PC-9 (cell line): ENCODE measurements at regions not wholly inside any gene's neighbourhood (a gene's known extent, or its start where the extent isn't known, plus 50 kb on each side); places are given as distances from the start of the nearest gene placed in this dataset.

Experiments
- BruUV-seq: library from RNA; stranded (reverse); fragments of 400-500 nt; replicated peaks from 2 replicates; lab custom pipeline; 2021; lab: Mats Ljungman, UMichigan
- CTCF ChIA-PET: fragments of 300-600 bp; sonication (Branson Sonifier 250); formaldehyde crosslinking; loops from one replicate; lab custom pipeline; 2022; ENCODE audit warnings: antibody characterized with exemption; lab: Charles Lee
- POLR2A ChIA-PET: fragments of 300-600 bp; sonication (Branson Sonifier 250); formaldehyde crosslinking; loops from one replicate; lab custom pipeline; 2022; ENCODE audit warnings: antibody characterized with exemption; ENCODE audit not compliant: unreplicated experiment; lab: Charles Lee
- DNase-seq, 2 experiments: peaks; one replicate each; pipeline versions ENCODE4 v3.0.0 to v3.0.0-alpha.2; 2015 to 2022; ENCODE audit warnings: mixed read lengths in 1 of 2
- H2AFZ ChIP-seq: fragments of 200-600 bp; sonication (generic); 2 replicates; pipeline ENCODE4 v1.8.1; 2017; ENCODE audit warnings: antibody characterized with exemption
- H3F3A ChIP-seq: fragments of 200-600 bp; sonication (generic); 2 replicates; pipeline ENCODE4 v1.8.1; 2017; ENCODE audit warnings: antibody characterized with exemption, mild to moderate bottlenecking, low read depth; ENCODE audit not compliant: insufficient read depth
- H3K27ac ChIP-seq: fragments of 200-600 bp; sonication (generic); 2 replicates; pipeline ENCODE4 v1.6.1; 2016; ENCODE audit warnings: mixed run types
- H3K27me3 ChIP-seq: fragments of 200-600 bp; sonication (generic); 2 replicates; pipeline ENCODE4 v1.6.1; 2016; ENCODE audit warnings: low read depth, mixed run types; ENCODE audit not compliant: insufficient read depth
- H3K36me3 ChIP-seq: fragments of 200-600 bp; sonication (generic); 2 replicates; pipeline ENCODE4 v1.6.1; 2016; ENCODE audit warnings: low read depth, mixed run types
- H3K4me1 ChIP-seq: fragments of 200-600 bp; sonication (generic); replicated peaks from 2 replicates; pipeline ENCODE4 v1.6.1; 2016; ENCODE audit warnings: mixed run types; ENCODE audit not compliant: insufficient read depth
- H3K4me2 ChIP-seq: fragments of 200-600 bp; sonication (generic); 2 replicates; pipeline ENCODE4 v1.6.1; 2017; ENCODE audit warnings: mixed run types
- H3K4me3 ChIP-seq: fragments of 200-600 bp; sonication (generic); 2 replicates; pipeline ENCODE4 v1.6.1; 2016; ENCODE audit warnings: mixed run types
- H3K79me2 ChIP-seq: fragments of 200-600 bp; sonication (generic); 2 replicates; pipeline ENCODE4 v1.6.1; 2017; ENCODE audit warnings: low read depth, mixed run types
- H3K9me2 ChIP-seq: fragments of 200-600 bp; sonication (generic); 2 replicates; pipeline ENCODE4 v1.8.1; 2017; ENCODE audit warnings: mild to moderate bottlenecking; ENCODE audit not compliant: insufficient read depth
- H3K9me3 ChIP-seq: fragments of 200-600 bp; sonication (generic); 2 replicates; pipeline ENCODE4 v1.8.1; 2016; ENCODE audit warnings: low read depth; ENCODE audit not compliant: insufficient read depth
- H4K20me1 ChIP-seq: fragments of 200-600 bp; sonication (generic); 2 replicates; pipeline ENCODE4 v1.8.1; 2017; ENCODE audit not compliant: insufficient read depth
- CTCF ChIP-seq: fragments of 200-600 bp; sonication (generic); conservative IDR thresholded peaks from 2 replicates; pipeline ENCODE4 v1.6.1; 2017; ENCODE audit warnings: mixed run types, antibody characterized with exemption, mild to moderate bottlenecking, moderate library complexity
- EZH2 ChIP-seq: fragments of 200-600 bp; sonication (generic); IDR thresholded peaks from 2 replicates; pipeline ENCODE4 v1.8.0; 2017; ENCODE audit warnings: antibody characterized with exemption, low read depth
- intact Hi-C: fragments of 100-400 bp; cut with micrococcal nuclease; formaldehyde crosslinking; loops from one replicate; pipeline ENCODE4 v1.10.0; 2022; ENCODE audit not compliant: unreplicated experiment

GRCh38 chr11:91433284-91434010 lies 791.2 kb upstream of the FAT3 start:
- POLR2A ChIA-PET: interaction anchor here (0.5 kb wide), 1 partner anchor 153 kb away, joined by 6 read pairs; no protein-coding TSS in a partner anchor
- Histone ChIP-seq H3F3A (no peaks in the 10 kb centered on the region), H3K4me3 (no peak overlapping the region), H3K79me2 (no peaks in the 10 kb centered on the region), H3K27ac (no peak overlapping the region), H3K36me3 (no peaks in the 10 kb centered on the region), H3K9me2 (no peaks in the 10 kb centered on the region), H4K20me1 (no peaks in the 10 kb centered on the region), H3K4me2 (no peak overlapping the region), H3K4me1 (no peaks in the 10 kb centered on the region), H3K27me3 (no peaks in the 10 kb centered on the region), H2AFZ (no peak overlapping the region), H3K9me3 (no peaks in the 10 kb centered on the region)
- CTCF ChIA-PET: no interaction called here
- DNase-seq: no peak
- intact Hi-C loops: no loop called here
- TF ChIP-seq EZH2: no peak
- no peak for TF ChIP-seq CTCF
- BruUV-seq: no TSS peak

DNA sequence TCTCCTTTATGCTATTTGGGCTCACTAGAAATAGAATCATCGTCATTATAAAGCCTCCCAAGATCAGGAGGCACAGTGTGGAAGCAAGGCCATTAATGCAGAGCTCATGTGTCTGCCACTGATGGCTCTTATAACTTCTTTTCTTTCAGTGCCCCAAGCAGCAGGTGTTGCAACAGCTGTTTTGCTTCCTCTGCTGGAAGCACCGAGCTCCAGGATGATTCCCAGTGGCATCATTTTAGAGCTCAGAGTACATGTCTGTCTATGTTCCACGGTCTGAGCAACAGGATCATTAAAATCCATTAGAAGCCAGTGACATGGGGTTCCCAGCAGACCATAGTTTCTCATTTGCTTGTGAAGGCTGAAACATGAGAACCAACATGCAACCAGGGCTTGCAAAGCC lies 803.0 kb upstream of the FAT3 start:
- H3K4me2 ChIP-seq: no peak overlapping the region
- H3K4me3 ChIP-seq: no peak overlapping the region
- peak overlapping the region; percentile 48; the same call in 1 of the 2 replicates for H2AFZ ChIP-seq
- ChIA-PET POLR2A (no interaction called here), CTCF (no interaction called here)
- no peaks in the 10 kb centered on the region for H3K4me1 ChIP-seq
- no peaks in the 10 kb centered on the region for H3K79me2 ChIP-seq
- H3K36me3 ChIP-seq: no peaks in the 10 kb centered on the region
- BruUV-seq: no TSS peak
- intact Hi-C loops: no loop called here
- DNase-seq: no peak
- no peak overlapping the region for H3K27ac ChIP-seq
- no peaks in the 10 kb centered on the region for H3K9me3 ChIP-seq
- no peaks in the 10 kb centered on the region for H3F3A ChIP-seq
- H3K27me3 ChIP-seq: no peaks in the 10 kb centered on the region
- H4K20me1 ChIP-seq: no peaks in the 10 kb centered on the region
- TF ChIP-seq CTCF: no peak
- TF ChIP-seq EZH2: no peak
- no peaks in the 10 kb centered on the region for H3K9me2 ChIP-seq

DNA sequence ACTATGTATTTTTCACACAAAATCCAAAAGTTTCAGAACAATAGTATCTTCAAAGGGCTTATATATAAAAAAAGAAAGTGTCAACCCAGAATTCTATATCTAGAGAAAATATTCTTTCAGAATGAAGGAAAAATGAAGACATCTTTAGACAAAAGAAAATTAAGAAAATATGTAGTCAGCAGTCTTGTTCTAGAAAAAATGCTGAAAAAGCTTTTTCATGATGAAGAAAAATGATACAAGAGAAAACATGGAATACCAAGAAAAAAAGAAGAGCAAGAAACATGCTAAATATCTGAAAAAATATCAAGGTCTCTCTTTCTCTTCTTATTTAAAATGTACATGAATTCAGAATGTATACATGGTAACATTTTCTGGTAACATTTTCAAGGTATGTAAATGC lies 816.8 kb upstream of the FAT3 start:
- no peak for DNase-seq
- Histone ChIP-seq H4K20me1 (no peaks in the 10 kb centered on the region), H3K27me3 (no peaks in the 10 kb centered on the region), H3K4me3 (no peak overlapping the region), H2AFZ (no peak overlapping the region), H3K9me2 (no peaks in the 10 kb centered on the region), H3K79me2 (no peaks in the 10 kb centered on the region), H3K9me3 (no peaks in the 10 kb centered on the region; the same call in 1 of the 2 replicates), H3K4me1 (no peaks in the 10 kb centered on the region), H3K4me2 (no peak overlapping the region), H3K27ac (no peak overlapping the region), H3F3A (no peaks in the 10 kb centered on the region), H3K36me3 (no peaks in the 10 kb centered on the region)
- CTCF ChIA-PET: no interaction called here
- no TSS peak for BruUV-seq
- POLR2A ChIA-PET: no interaction called here
- intact Hi-C loops: no loop called here
- TF ChIP-seq CTCF (no peak), EZH2 (no peak)
